GM21423 (cell line): ENCODE measurements at regions not wholly inside any gene's neighbourhood (a gene's known extent, or its start where the extent isn't known, plus 50 kb on each side); places are given as distances from the start of the nearest gene placed in this dataset.

ENCODE experiments used
- ATAC-seq: cut with Tn5 transposase; IDR thresholded peaks from one replicate; pipeline ENCODE4 v1.9.1; 2021; ENCODE audit warnings: mild to moderate bottlenecking, moderate library complexity; ENCODE audit not compliant: unreplicated experiment

GRCh38 chr16:51636920-51637769 lies 486.1 kb upstream of the SALL1 start:
- ATAC-seq = no peak

- no peak for ATAC-seq
Measured at GRCh38 chr16:51635181-51635580, 484.1 kb upstream of the SALL1 start.

GRCh38 chr16:51630076-51630475 lies 479.0 kb upstream of the SALL1 start:
- no peak for ATAC-seq

GRCh38 chr16:51629576-51629975 lies 478.5 kb upstream of the SALL1 start:
- no peak for ATAC-seq

GRCh38 chr16:51624080-51624775 lies 473.2 kb upstream of the SALL1 start:
- ATAC-seq = no peak

- ATAC-seq = no peak
Measured at GRCh38 chr16:51621610-51622009, 470.5 kb upstream of the SALL1 start.

GRCh38 chr16:51615141-51615540 lies 464.1 kb upstream of the SALL1 start:
- ATAC-seq = no peak

- ATAC-seq = no peak
Measured at GRCh38 chr16:51607201-51607651, 456.2 kb upstream of the SALL1 start.

- ATAC-seq = no peak
Measured at GRCh38 chr16:51596247-51596646, 445.2 kb upstream of the SALL1 start.

GRCh38 chr16:51592535-51593300 lies 441.6 kb upstream of the SALL1 start:
- ATAC-seq = no peak

GRCh38 chr16:51592001-51592501 lies 441.0 kb upstream of the SALL1 start:
- no peak for ATAC-seq

GRCh38 chr16:51591480-51591879 lies 440.4 kb upstream of the SALL1 start:
- ATAC-seq = no peak

- no peak for ATAC-seq
Measured at GRCh38 chr16:51579652-51580360, 428.7 kb upstream of the SALL1 start.

- no peak for ATAC-seq
Measured at GRCh38 chr16:51577621-51578303, 426.7 kb upstream of the SALL1 start.

GRCh38 chr16:51576498-51577195 lies 425.6 kb upstream of the SALL1 start:
- ATAC-seq = no peak

GRCh38 chr16:51573191-51573590 lies 422.1 kb upstream of the SALL1 start:
- no peak for ATAC-seq

- peak; percentile 65 for ATAC-seq
Measured at GRCh38 chr16:51569203-51569931, 418.3 kb upstream of the SALL1 start.

GRCh38 chr16:51567911-51568310 lies 416.8 kb upstream of the SALL1 start:
- no peak for ATAC-seq

GRCh38 chr16:51565184-51565583 lies 414.1 kb upstream of the SALL1 start:
- peak; percentile 50 for ATAC-seq
